GM12874 (cell line): ENCODE measurements at regions not wholly inside any gene's neighbourhood (a gene's known extent, or its start where the extent isn't known, plus 50 kb on each side); places are given as distances from the start of the nearest gene placed in this dataset.

ENCODE experiments used
- CTCF ChIP-seq: IDR thresholded peaks from 2 replicates; pipeline ENCODE4 v1.5.1; 2011; ENCODE audit warnings: low read depth, mild to moderate bottlenecking, control low read depth, low read length, moderate library complexity; ENCODE audit not compliant: insufficient read depth

- TF ChIP-seq CTCF: no peak
Measured at GRCh38 chr18:28657961-28658360, 481.0 kb upstream of the CDH2 start.

- TF ChIP-seq CTCF: no peak
Measured at GRCh38 chr18:28652654-28653053, 475.7 kb upstream of the CDH2 start.

GRCh38 chr18:28651298-28651697 is 474.4 kb upstream of the CDH2 start:
- no peak for TF ChIP-seq CTCF

- no peak for TF ChIP-seq CTCF
Measured at GRCh38 chr18:28650860-28651259, 473.9 kb upstream of the CDH2 start.

GRCh38 chr18:28647961-28648360 is 471.0 kb upstream of the CDH2 start:
- TF ChIP-seq CTCF: no peak

- no peak for TF ChIP-seq CTCF
Measured at GRCh38 chr18:28637897-28638296, 461.0 kb upstream of the CDH2 start.

- TF ChIP-seq CTCF: no peak
Measured at GRCh38 chr18:28635530-28635929, 458.6 kb upstream of the CDH2 start.

GRCh38 chr18:28626756-28627155 is 449.8 kb upstream of the CDH2 start:
- no peak for TF ChIP-seq CTCF
